Neuronal stem cell (in vitro differentiated cells): ENCODE measurements at regions not wholly inside any gene's neighbourhood (a gene's known extent, or its start where the extent isn't known, plus 50 kb on each side); places are given as distances from the start of the nearest gene placed in this dataset.

Experiments used
- DNase-seq: peaks from one replicate; pipeline ENCODE4 v3.0.0-alpha.2; 2013; ENCODE audit warnings: low spot score
- H2AFZ ChIP-seq: one replicate; pipeline ENCODE4 v1.6.1; 2013; ENCODE audit warnings: mild to moderate bottlenecking, low read length, inconsistent platforms
- H2AK5ac ChIP-seq: 2 replicates; pipeline ENCODE4 v1.6.1; 2013; ENCODE audit warnings: low read depth, mild to moderate bottlenecking, inconsistent platforms, low read length, moderate library complexity, mixed read lengths
- H2BK120ac ChIP-seq: 2 replicates; pipeline ENCODE4 v1.6.1; 2013; ENCODE audit warnings: low read depth, mild to moderate bottlenecking, inconsistent platforms, low read length, moderate library complexity, mixed read lengths
- H2BK12ac ChIP-seq: one replicate; pipeline ENCODE4 v1.6.1; 2013; ENCODE audit warnings: low read length, inconsistent platforms
- H2BK15ac ChIP-seq: 2 replicates; pipeline ENCODE4 v1.6.1; 2013; ENCODE audit warnings: mild to moderate bottlenecking, low read length, inconsistent platforms, mixed read lengths
- H2BK5ac ChIP-seq: one replicate; pipeline ENCODE4 v1.6.1; 2013; ENCODE audit warnings: inconsistent platforms, mild to moderate bottlenecking, low read length, moderate library complexity
- H3K14ac ChIP-seq: one replicate; pipeline ENCODE4 v1.6.1; 2013; ENCODE audit warnings: low read length, inconsistent platforms
- H3K18ac ChIP-seq: 2 replicates; pipeline ENCODE4 v1.6.1; 2013; ENCODE audit warnings: low read length, inconsistent platforms
- H3K23ac ChIP-seq: 2 replicates; pipeline ENCODE4 v1.6.1; 2013; ENCODE audit warnings: low read depth, mild to moderate bottlenecking, mixed read lengths, low read length, inconsistent platforms; ENCODE audit not compliant: poor library complexity
- H3K27ac ChIP-seq: replicated peaks from 3 replicates; pipeline ENCODE4 v1.5.1; 2013; ENCODE audit warnings: low read length, inconsistent platforms
- H3K27me3 ChIP-seq, 3 experiments: 2 replicates each; pipeline ENCODE4 v1.6.1; 2013; ENCODE audit warnings: low read length in 3 of 3, mild to moderate bottlenecking in 2 of 3, inconsistent platforms in 1 of 3, low read depth in 1 of 3, mixed read lengths in 1 of 3, moderate library complexity in 1 of 3; ENCODE audit not compliant: control insufficient read depth in 3 of 3, insufficient read depth in 3 of 3
- H3K36me3 ChIP-seq, 2 donors: replicated peaks in 1 of 2; 2 replicates each; pipeline ENCODE4 v1.6.1; 2013; ENCODE audit warnings: low read length in 2 of 2; ENCODE audit not compliant: control insufficient read depth in 2 of 2, insufficient read depth in 2 of 2
- H3K4ac ChIP-seq: 2 replicates; pipeline ENCODE4 v1.6.1; 2013; ENCODE audit warnings: inconsistent platforms, mild to moderate bottlenecking, low read length, moderate library complexity
- H3K4me1 ChIP-seq, 2 donors: 1 replicate in 1 of 2; 2 replicates in 1 of 2; pipeline ENCODE4 v1.6.1; 2013; ENCODE audit warnings: low read length in 2 of 2, low read depth in 1 of 2; ENCODE audit not compliant: control insufficient read depth in 2 of 2, insufficient read depth in 1 of 2
- H3K4me2 ChIP-seq: one replicate; pipeline ENCODE4 v1.6.1; 2013; ENCODE audit warnings: mild to moderate bottlenecking, low read length, inconsistent platforms; ENCODE audit not compliant: insufficient read depth, poor library complexity, severe bottlenecking
- H3K4me3 ChIP-seq, 2 donors: 2 replicates each; pipeline ENCODE4 v1.5.1; 2013; ENCODE audit warnings: low read length in 2 of 2, mild to moderate bottlenecking in 2 of 2, inconsistent platforms in 1 of 2, moderate library complexity in 1 of 2
- H3K79me1 ChIP-seq: one replicate; pipeline ENCODE4 v1.6.1; 2013; ENCODE audit warnings: low read depth, mild to moderate bottlenecking, inconsistent platforms, low read length, moderate library complexity
- H3K9ac ChIP-seq: one replicate; pipeline ENCODE4 v1.6.1; 2013; ENCODE audit warnings: mild to moderate bottlenecking, low read depth, low read length, inconsistent platforms; ENCODE audit not compliant: poor library complexity
- H3K9me3 ChIP-seq, 2 donors: replicated peaks in 1 of 2; 2 replicates each; pipeline versions ENCODE3 to v1.6.1; 2013; ENCODE audit warnings: low read length in 2 of 2, mild to moderate bottlenecking in 2 of 2, inconsistent platforms in 1 of 2, low read depth in 1 of 2, mixed read lengths in 1 of 2, moderate library complexity in 1 of 2; ENCODE audit not compliant: control insufficient read depth in 2 of 2, insufficient read depth in 1 of 2
- H4K8ac ChIP-seq: one replicate; pipeline ENCODE4 v1.6.1; 2013; ENCODE audit warnings: low read depth, mild to moderate bottlenecking, inconsistent platforms, low read length, moderate library complexity
- H4K91ac ChIP-seq: one replicate; pipeline ENCODE4 v1.6.1; 2013; ENCODE audit warnings: low read length, low read depth, mild to moderate bottlenecking, inconsistent platforms; ENCODE audit not compliant: poor library complexity
- WGBS, 2 donors: extraction: QIAGEN DNeasy Blood & Tissue Kit; methylation state at CpG; one replicate each; pipeline ENCODE4 v1.1.7; 2013; ENCODE audit warnings: missing lambda C conversion rate in 2 of 2, mixed read lengths in 1 of 2; ENCODE audit not compliant: insufficient read length in 2 of 2, insufficient replicate concordance in 1 of 2; ENCODE audit errors: extremely low coverage in 2 of 2; 5-methylcytosine and 5-hydroxymethylcytosine counted together

DNA sequence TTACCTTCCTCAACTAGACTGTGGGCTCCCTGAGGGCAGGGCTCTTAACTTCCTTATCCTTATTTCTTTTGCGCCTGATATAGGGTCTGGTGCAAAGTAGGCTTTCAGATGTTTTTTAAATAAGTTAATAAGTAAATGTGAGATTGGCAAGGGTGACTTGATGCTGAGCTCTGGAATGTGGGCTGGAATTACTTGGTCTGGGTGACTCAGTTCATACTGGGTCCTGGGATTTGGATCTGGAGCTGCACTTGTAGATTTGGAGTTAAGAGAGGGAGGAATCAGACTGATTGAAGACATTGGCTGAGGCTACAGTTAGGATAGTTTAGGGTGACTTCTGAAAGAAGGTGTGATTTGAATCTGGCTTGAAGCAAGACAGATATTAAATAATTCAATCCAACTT is 190.9 kb downstream of the GIPC2 start:
- DNase-seq: no peak
- H3K4me1 ChIP-seq: no peaks in the 10 kb centered on the region
- H2BK12ac ChIP-seq: no peak overlapping the region
- no peak overlapping the region for H3K4me2 ChIP-seq
- H2BK120ac ChIP-seq: no peak overlapping the region
- no peak overlapping the region for H3K18ac ChIP-seq
- no peak overlapping the region for H3K14ac ChIP-seq
- no peaks in the 10 kb centered on the region for H3K27me3 ChIP-seq
- H3K27ac ChIP-seq: no peak overlapping the region
- no CpG with 5 or more reads among the region's 1 CpG for WGBS, 2 donors
- H2AK5ac ChIP-seq: no peak overlapping the region
- no peak overlapping the region for H2AFZ ChIP-seq
- no peak overlapping the region for H4K91ac ChIP-seq
- H2BK15ac ChIP-seq: no peak overlapping the region
- H3K4me3 ChIP-seq: no peak overlapping the region
- H3K9me3 ChIP-seq: no peaks in the 10 kb centered on the region
- H2BK5ac ChIP-seq: no peak overlapping the region
- no peak overlapping the region for H3K9ac ChIP-seq
- H3K4ac ChIP-seq: no peak overlapping the region
- no peaks in the 10 kb centered on the region for H3K36me3 ChIP-seq
- no peak overlapping the region for H3K23ac ChIP-seq
- H4K8ac ChIP-seq: no peak overlapping the region
- no peaks in the 10 kb centered on the region for H3K79me1 ChIP-seq

DNA sequence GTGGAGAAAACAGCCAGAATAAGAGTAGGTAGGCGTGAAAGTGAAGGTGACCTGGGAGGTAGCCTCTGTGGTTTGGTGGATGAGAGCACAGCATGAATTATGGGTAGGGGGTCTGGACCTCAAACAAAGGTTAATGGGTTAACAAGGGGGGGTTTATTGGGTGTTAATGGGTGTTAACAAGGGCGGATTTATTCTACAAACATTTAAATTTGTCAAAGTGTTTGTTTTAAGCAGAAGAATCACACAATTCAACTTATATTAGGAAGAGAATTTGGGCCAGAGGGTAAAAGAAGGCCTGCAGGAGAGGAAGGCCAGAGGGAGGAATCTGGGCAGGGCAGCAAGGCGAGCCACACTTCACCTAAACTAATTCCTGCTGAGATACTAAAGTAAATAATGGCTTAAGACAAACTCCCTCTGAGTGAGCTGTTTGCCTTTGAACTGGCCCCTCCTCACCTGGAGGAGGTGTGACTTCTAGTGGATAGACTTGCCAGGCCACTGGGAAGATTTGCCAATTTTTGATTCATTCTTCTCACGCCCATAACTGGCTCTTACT is 191.7 kb downstream of the GIPC2 start:
- Histone ChIP-seq H3K4me2 (no peak overlapping the region), H3K18ac (no peak overlapping the region), H2BK12ac (no peak overlapping the region), H3K23ac (no peak overlapping the region), H2BK15ac (no peak overlapping the region), H3K36me3 (no peaks in the 10 kb centered on the region), H2AFZ (no peak overlapping the region), H4K91ac (no peak overlapping the region), H3K27me3 (no peaks in the 10 kb centered on the region), H2AK5ac (no peak overlapping the region), H2BK120ac (no peak overlapping the region), H3K9ac (no peak overlapping the region), H4K8ac (no peak overlapping the region), H3K79me1 (no peaks in the 10 kb centered on the region), H3K4me3 (no peak overlapping the region), H3K9me3 (no peaks in the 10 kb centered on the region), H3K27ac (no peak overlapping the region), H3K14ac (no peak overlapping the region), H2BK5ac (no peak overlapping the region), H3K4me1 (no peaks in the 10 kb centered on the region), H3K4ac (no peak overlapping the region)
- no CpG with 5 or more reads among the region's 4 CpGs for WGBS, 2 donors
- DNase-seq: no peak

GRCh38 chr1:78240191-78240590 is 194.4 kb downstream of the GIPC2 start:
- Histone ChIP-seq H2AFZ (no peak overlapping the region), H2BK15ac (no peak overlapping the region), H3K9ac (no peak overlapping the region), H3K9me3 (no peaks in the 10 kb centered on the region), H3K4me2 (no peak overlapping the region), H2BK120ac (no peak overlapping the region), H3K18ac (no peak overlapping the region), H3K4me3 (no peak overlapping the region), H4K91ac (no peak overlapping the region), H4K8ac (no peak overlapping the region), H2BK12ac (no peak overlapping the region), H3K27me3 (no peaks in the 10 kb centered on the region), H3K4me1 (no peaks in the 10 kb centered on the region), H3K23ac (no peak overlapping the region), H3K27ac (no peak overlapping the region), H3K4ac (no peak overlapping the region), H3K36me3 (no peaks in the 10 kb centered on the region), H3K14ac (no peak overlapping the region), H2BK5ac (no peak overlapping the region), H3K79me1 (no peaks in the 10 kb centered on the region), H2AK5ac (no peak overlapping the region)
- DNase-seq: no peak
- no CpG with 5 or more reads among the region's 2 CpGs for WGBS, 2 donors

DNA sequence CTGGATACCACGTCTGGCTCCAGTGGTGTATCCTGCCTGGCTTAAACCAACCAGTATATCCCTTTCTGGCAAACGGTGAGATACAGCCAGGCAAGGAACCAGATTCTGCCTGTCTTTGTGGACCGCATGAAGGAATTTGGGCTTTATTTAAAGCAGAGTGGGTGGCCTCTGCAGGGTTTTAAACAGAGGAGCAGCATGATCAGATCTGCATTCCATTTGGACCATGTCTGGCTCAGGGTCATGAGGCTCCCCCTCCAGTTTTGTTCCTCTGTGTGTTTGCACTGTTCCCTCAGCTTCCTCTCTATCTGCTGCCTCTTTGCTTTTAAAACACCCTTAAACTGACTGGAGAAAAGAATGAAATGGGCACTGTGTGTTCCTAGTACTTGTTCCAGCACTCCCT is 195.0 kb downstream of the GIPC2 start:
- Histone ChIP-seq H3K4ac (no peak overlapping the region), H2BK12ac (no peak overlapping the region), H3K4me1 (no peaks in the 10 kb centered on the region), H3K27ac (no peak overlapping the region), H3K23ac (no peak overlapping the region), H3K27me3 (no peaks in the 10 kb centered on the region), H3K4me3 (no peak overlapping the region), H3K79me1 (no peaks in the 10 kb centered on the region), H2BK15ac (no peak overlapping the region), H2BK5ac (no peak overlapping the region), H3K9ac (no peak overlapping the region), H3K36me3 (no peaks in the 10 kb centered on the region), H3K4me2 (no peak overlapping the region), H4K8ac (no peak overlapping the region), H2AFZ (no peak overlapping the region), H4K91ac (no peak overlapping the region), H2AK5ac (no peak overlapping the region), H3K14ac (no peak overlapping the region), H2BK120ac (no peak overlapping the region), H3K9me3 (no peaks in the 10 kb centered on the region), H3K18ac (no peak overlapping the region)
- WGBS, 2 donors: no CpG with 5 or more reads among the region's 3 CpGs
- DNase-seq: no peak
